A673 (cell line): ENCODE measurements at regions not wholly inside any gene's neighbourhood (a gene's known extent, or its start where the extent isn't known, plus 50 kb on each side); places are given as distances from the start of the nearest gene placed in this dataset.

ENCODE experiments used
- BruUV-seq: library from RNA; stranded (reverse); fragments of 400-500 nt; replicated peaks from 2 replicates; lab custom pipeline; 2021; lab: Mats Ljungman, UMichigan
- CTCF ChIA-PET: fragments of 300-600 bp; sonication (Branson Sonifier 250); formaldehyde crosslinking; loops from one replicate; lab custom pipeline; 2022; ENCODE audit warnings: antibody characterized with exemption; lab: Charles Lee
- POLR2A ChIA-PET: fragments of 300-600 bp; sonication (Branson Sonifier 250); formaldehyde crosslinking; loops from one replicate; lab custom pipeline; 2022; ENCODE audit warnings: antibody characterized with exemption; ENCODE audit not compliant: low non-redundant PET; lab: Charles Lee
- DNase-seq: peaks from one replicate; pipeline ENCODE4 v3.0.0-alpha.2; 2015; ENCODE audit warnings: low spot score
- H3K27ac ChIP-seq: fragments of 200-600 bp; sonication (generic); 2 replicates; pipeline ENCODE4 v1.5.1; 2016; ENCODE audit warnings: mixed run types, low read depth, mild to moderate bottlenecking, mixed read lengths, antibody characterized with exemption, low read length; ENCODE audit not compliant: poor library complexity, severe bottlenecking
- H3K27me3 ChIP-seq: fragments of 200-600 bp; sonication (generic); replicated peaks from 2 replicates; pipeline ENCODE4 v1.6.1; 2017; ENCODE audit warnings: mixed run types, low read depth, mild to moderate bottlenecking, mixed read lengths, antibody characterized with exemption, low read length; ENCODE audit not compliant: insufficient read depth, poor library complexity
- H3K36me3 ChIP-seq: fragments of 200-600 bp; sonication (generic); 2 replicates; pipeline ENCODE4 v1.6.1; 2016; ENCODE audit warnings: mixed run types, mild to moderate bottlenecking, mixed read lengths, antibody characterized with exemption, low read length; ENCODE audit not compliant: insufficient read depth, poor library complexity, severe bottlenecking
- H3K4me1 ChIP-seq: fragments of 200-600 bp; sonication (generic); 2 replicates; pipeline ENCODE4 v1.6.1; 2017; ENCODE audit warnings: mixed run types, mild to moderate bottlenecking, mixed read lengths, antibody characterized with exemption, low read length; ENCODE audit not compliant: insufficient read depth, poor library complexity, severe bottlenecking
- H3K4me3 ChIP-seq: fragments of 200-600 bp; sonication (generic); 2 replicates; pipeline ENCODE4 v1.5.1; 2016; ENCODE audit warnings: low read depth, mixed run types, mild to moderate bottlenecking, mixed read lengths, low read length; ENCODE audit not compliant: poor library complexity, severe bottlenecking
- H3K9me3 ChIP-seq: fragments of 200-600 bp; sonication (generic); 2 replicates; pipeline ENCODE4 v1.6.1; 2016; ENCODE audit warnings: mixed run types, low read depth, mild to moderate bottlenecking, mixed read lengths, antibody characterized with exemption, low read length; ENCODE audit not compliant: poor library complexity, severe bottlenecking
- CTCF ChIP-seq: fragments of 300-800, 200-600 bp; sonication (generic); conservative IDR thresholded peaks from 2 replicates; pipeline ENCODE4 v1.5.1; 2017; ENCODE audit warnings: low read depth, mild to moderate bottlenecking, antibody characterized with exemption, low read length, moderate library complexity, mixed read lengths
- EZH2 ChIP-seq: fragments of 200-600 bp; sonication (generic); IDR thresholded peaks from 2 replicates; pipeline ENCODE4 v1.6.1; 2017; ENCODE audit warnings: borderline replicate concordance, low read depth, mild to moderate bottlenecking, mixed read lengths, antibody characterized with exemption, low read length; ENCODE audit not compliant: poor library complexity, severe bottlenecking
- intact Hi-C: fragments of 100-400 bp; cut with micrococcal nuclease; formaldehyde crosslinking; loops from one replicate; pipeline ENCODE4 v1.10.0; 2022; ENCODE audit not compliant: unreplicated experiment

GRCh38 chr15:81851325-81851724 lies 194.5 kb downstream of the MEX3B start:
- Histone ChIP-seq H3K4me1 (no peaks in the 10 kb centered on the region), H3K27ac (no peak overlapping the region), H3K27me3 (no peaks in the 10 kb centered on the region), H3K4me3 (no peak overlapping the region), H3K36me3 (no peaks in the 10 kb centered on the region), H3K9me3 (no peaks in the 10 kb centered on the region)
- DNase-seq = no peak
- intact Hi-C loops = no loop called here
- ChIA-PET POLR2A (no interaction called here), CTCF (no interaction called here)
- BruUV-seq = no TSS peak
- no peak for TF ChIP-seq CTCF
- no peak for TF ChIP-seq EZH2

DNA sequence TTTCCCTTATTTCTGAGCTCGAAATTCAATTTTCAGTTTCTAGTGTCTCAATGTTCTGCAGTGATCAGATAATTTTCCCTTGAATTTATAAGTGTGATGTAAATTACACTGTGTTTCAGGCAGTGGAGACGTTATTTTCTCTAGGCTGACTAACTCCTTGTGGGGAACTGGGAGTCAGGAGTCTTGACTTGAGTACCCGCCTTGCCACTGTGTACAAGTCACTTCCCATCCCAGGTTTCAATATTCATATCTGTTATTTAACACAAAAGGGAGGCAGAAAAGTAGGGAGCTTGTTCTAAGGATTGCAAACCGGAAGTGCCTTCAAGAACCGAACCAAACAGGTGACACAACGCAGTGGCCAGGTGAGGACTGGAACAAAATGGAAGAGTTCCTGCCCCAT lies 196.5 kb downstream of the MEX3B start:
- no peak for DNase-seq
- CTCF ChIA-PET = no interaction called here
- Histone ChIP-seq H3K4me3 (no peak overlapping the region), H3K27ac (no peak overlapping the region), H3K36me3 (no peaks in the 10 kb centered on the region), H3K4me1 (no peaks in the 10 kb centered on the region), H3K9me3 (no peaks in the 10 kb centered on the region), H3K27me3 (no peaks in the 10 kb centered on the region)
- TF ChIP-seq CTCF (no peak), EZH2 (no peak)
- BruUV-seq = no TSS peak
- POLR2A ChIA-PET = no interaction called here
- intact Hi-C loops = no loop called here

DNA sequence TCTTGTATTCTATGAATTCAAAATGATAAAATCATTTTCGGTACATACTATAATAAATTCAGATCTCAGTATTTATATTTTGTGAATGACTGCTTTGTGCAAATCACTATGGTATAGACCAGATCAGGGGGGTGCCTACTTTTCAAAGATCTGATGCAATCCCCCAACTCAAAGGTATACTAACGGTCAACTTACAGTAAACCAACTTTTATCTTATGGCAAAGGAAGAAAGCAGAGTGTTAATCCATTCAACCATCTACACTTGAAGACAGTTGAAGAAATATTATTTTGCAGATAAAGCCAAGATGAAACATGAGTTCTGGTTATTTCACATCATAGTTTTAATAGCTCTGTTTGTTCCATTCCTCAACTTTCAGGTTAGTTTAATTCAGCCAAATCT lies 197.1 kb downstream of the MEX3B start:
- no TSS peak for BruUV-seq
- CTCF ChIA-PET = no interaction called here

More for the DNA sequence above, 197.1 kb downstream of the MEX3B start:
- H3K27ac ChIP-seq = no peak overlapping the region
- no peaks in the 10 kb centered on the region for H3K27me3 ChIP-seq
- POLR2A ChIA-PET = no interaction called here
- no peaks in the 10 kb centered on the region for H3K9me3 ChIP-seq
- TF ChIP-seq CTCF (no peak), EZH2 (no peak)
- no peak overlapping the region for H3K4me3 ChIP-seq
- H3K36me3 ChIP-seq = no peaks in the 10 kb centered on the region
- H3K4me1 ChIP-seq = no peaks in the 10 kb centered on the region
- no peak for DNase-seq
- intact Hi-C loops = no loop called here
